22Rv1 (cell line): ENCODE measurements at regions not wholly inside any gene's neighbourhood (a gene's known extent, or its start where the extent isn't known, plus 50 kb on each side); places are given as distances from the start of the nearest gene placed in this dataset.

Source experiments
- CTCF ChIP-seq: fragments of 450-650 bp; IDR thresholded peaks from 2 replicates; pipeline ENCODE4 v1.5.1; 2017; ENCODE audit warnings: mild to moderate bottlenecking
- ZFX ChIP-seq: fragments of 450-650 bp; IDR thresholded peaks from 2 replicates; pipeline ENCODE4 v1.6.1; 2017; ENCODE audit warnings: antibody characterized with exemption, borderline replicate concordance

DNA sequence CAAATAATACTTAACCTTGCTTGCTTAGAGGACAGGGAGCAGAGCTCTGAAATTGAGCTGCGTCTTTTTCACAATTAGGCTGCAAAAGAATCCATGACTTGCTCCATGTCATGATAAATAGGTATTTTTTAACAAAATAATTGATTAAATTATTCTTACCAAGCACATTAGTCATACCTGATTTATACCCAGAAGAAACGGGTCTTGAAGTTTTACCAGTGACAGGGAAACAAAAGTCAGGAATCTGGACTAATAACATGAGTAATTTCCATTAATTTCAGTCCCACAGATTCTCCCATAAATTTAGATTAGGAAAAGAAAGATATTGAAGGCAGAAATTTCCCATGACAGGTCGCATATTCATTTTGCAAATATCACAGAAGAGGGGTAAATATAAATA, 85.0 kb upstream of the BMP5 start:
- TF ChIP-seq CTCF, result no peak
- no peak for TF ChIP-seq ZFX
